ENCODE measurements at regions not wholly inside any gene's neighbourhood (a gene's known extent, or its start where the extent isn't known, plus 50 kb on each side); places are given as distances from the start of the nearest gene placed in this dataset.
"Not testable (repeated sequence)": the region's sequence is repeated elsewhere in the genome, so short reads cannot be mapped to it uniquely, and the experiment has no call there.

GRCh38 chr5:114704225-114704893, 342.5 kb downstream of the KCNN2 start:
- H3K4me3 Mint-ChIP-seq; intact Hi-C loops (cut with micrococcal nuclease); H3K27me3 Mint-ChIP-seq; H3K27ac Mint-ChIP-seq; H3K4me1 Mint-ChIP-seq (ENCODE audit: low read depth); H3K36me3 Mint-ChIP-seq (ENCODE audit: low read depth): not testable (repeated sequence)
- H3K9me3 Mint-ChIP-seq: peaks cover 25% of the 10 kb centered on the region

DNA sequence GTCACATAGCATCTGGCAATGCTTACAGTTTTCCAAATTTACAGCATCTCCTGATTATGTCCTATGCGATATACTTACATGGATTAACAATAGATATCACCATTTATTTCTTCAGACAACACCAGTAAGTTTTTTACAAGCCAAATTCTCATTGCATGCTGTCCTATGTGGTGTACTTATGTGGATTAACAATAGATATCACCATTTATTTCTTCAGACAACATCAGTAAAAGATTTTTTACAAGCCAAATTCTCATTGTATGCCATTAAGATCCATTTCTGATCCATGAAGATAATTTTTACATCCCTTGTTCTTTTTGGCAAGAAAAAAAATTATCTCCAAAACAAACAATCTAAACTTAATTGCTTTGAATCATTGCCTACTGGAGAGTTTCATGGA, 340.9 kb downstream of the KCNN2 start:
- Mint-ChIP-seq H3K36me3 (ENCODE audit: low read depth) (no peaks in the 10 kb centered on the region), H3K27me3 (no peaks in the 10 kb centered on the region), H3K9me3 (peaks cover 34% of the 10 kb centered on the region), H3K4me1 (ENCODE audit: low read depth) (no peaks in the 10 kb centered on the region), H3K27ac (no peak overlapping the region), H3K4me3 (no peak overlapping the region)
- intact Hi-C loops (cut with micrococcal nuclease): no loop called here

- no peaks in the 10 kb centered on the region for H3K27me3 Mint-ChIP-seq
- no peaks in the 10 kb centered on the region for H3K4me1 Mint-ChIP-seq (ENCODE audit: low read depth)
- H3K27ac Mint-ChIP-seq: no peak overlapping the region
- H3K4me3 Mint-ChIP-seq: no peak overlapping the region
- no peaks in the 10 kb centered on the region for H3K36me3 Mint-ChIP-seq (ENCODE audit: low read depth)
- peaks cover 34% of the 10 kb centered on the region for H3K9me3 Mint-ChIP-seq
- intact Hi-C loops (cut with micrococcal nuclease): no loop called here
Measured at GRCh38 chr5:114702136-114702535, 340.3 kb downstream of the KCNN2 start.

DNA sequence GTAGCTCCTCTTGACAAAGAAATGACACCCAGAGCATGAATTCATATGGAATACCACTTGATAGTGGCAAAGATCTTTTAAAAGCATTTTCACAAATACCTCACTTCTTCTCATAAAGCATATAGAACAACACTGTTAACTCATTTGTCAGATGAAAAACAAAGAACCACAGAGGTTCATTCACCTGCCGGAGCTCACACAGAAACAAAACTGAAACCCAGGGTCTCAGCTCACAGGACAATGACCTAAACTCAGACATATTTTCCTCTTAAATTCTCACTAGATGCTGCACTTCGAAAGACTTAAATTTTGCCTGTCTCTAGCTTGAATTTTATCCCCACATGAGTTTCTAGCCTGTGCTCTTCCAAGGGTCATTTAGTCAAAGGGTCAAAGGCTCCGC, 339.0 kb downstream of the KCNN2 start:
- Mint-ChIP-seq H3K9me3 (peaks cover 44% of the 10 kb centered on the region), H3K27ac (no peak overlapping the region), H3K4me1 (ENCODE audit: low read depth) (no peaks in the 10 kb centered on the region), H3K27me3 (no peaks in the 10 kb centered on the region), H3K36me3 (ENCODE audit: low read depth) (no peaks in the 10 kb centered on the region), H3K4me3 (no peak overlapping the region)
- intact Hi-C loops (cut with micrococcal nuclease): no loop called here

DNA sequence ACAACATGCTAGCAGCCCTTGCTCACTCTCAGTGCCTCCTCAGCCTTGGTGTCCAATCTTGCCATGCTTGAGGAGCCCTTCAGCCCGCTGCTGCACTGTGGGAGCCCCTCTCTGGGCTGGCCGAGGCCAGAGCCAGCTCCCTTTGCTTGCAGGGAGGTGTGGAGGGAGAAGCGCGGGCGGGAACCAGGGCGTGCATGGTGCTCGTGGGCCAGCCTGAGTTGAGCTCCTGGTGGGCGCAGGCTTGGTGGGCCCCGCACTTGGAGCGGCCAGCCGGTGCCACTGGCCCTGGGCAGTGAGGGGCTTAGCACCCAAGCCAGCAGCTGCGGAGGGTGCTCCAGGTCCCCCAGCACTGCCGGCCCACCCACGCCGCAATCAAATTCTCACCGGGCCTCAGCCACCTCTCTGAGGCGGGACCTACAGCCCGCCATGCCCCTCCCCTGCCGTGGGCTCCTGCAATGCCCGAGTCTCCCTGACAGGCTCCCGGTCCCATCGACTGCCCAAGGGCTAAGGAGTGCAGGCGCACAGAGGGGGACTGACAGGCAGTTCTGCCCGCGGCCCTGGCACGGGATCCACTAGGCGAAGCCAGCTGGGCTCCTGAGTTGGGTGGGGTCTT, 333.5 kb downstream of the KCNN2 start:
- Mint-ChIP-seq H3K27me3 (no peaks in the 10 kb centered on the region), H3K9me3 (peaks cover 41% of the 10 kb centered on the region), H3K4me3 (no peak overlapping the region), H3K4me1 (ENCODE audit: low read depth) (no peaks in the 10 kb centered on the region), H3K36me3 (ENCODE audit: low read depth) (no peaks in the 10 kb centered on the region), H3K27ac (no peak overlapping the region)
- intact Hi-C loops (cut with micrococcal nuclease): no loop called here

- intact Hi-C loops (cut with micrococcal nuclease): no loop called here
- no peak overlapping the region for H3K27ac Mint-ChIP-seq
Measured at GRCh38 chr5:114686356-114686755, 324.5 kb downstream of the KCNN2 start.

DNA sequence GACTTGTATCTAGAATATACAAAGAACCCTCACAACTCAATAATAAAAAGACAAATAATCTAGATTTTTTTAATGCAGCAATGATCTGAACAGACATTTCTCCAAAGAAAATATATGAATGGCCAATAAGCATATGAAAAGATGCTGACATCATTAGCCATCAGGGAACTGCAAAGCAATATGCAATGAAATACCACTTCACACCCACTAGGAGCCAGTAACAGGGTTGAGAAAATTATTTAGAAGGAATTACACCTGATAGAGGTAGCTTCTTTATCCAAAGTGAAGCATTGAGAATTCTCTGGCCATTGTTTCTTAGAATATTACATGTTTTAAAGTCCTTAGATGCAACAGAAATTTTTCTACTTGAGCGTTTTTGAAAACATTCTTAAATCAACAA, 316.9 kb downstream of the KCNN2 start:
- H3K27me3 Mint-ChIP-seq: no peaks in the 10 kb centered on the region
- no peaks in the 10 kb centered on the region for H3K4me1 Mint-ChIP-seq (ENCODE audit: low read depth)
- H3K27ac Mint-ChIP-seq: no peak overlapping the region
- intact Hi-C loops (cut with micrococcal nuclease): no loop called here
- no peak overlapping the region for H3K4me3 Mint-ChIP-seq
- H3K36me3 Mint-ChIP-seq (ENCODE audit: low read depth): no peaks in the 10 kb centered on the region
- H3K9me3 Mint-ChIP-seq: peaks cover 12% of the 10 kb centered on the region

More at GRCh38 chr5:114686356-114686755, 324.5 kb downstream of the KCNN2 start:
- Mint-ChIP-seq H3K4me3 (no peak overlapping the region), H3K4me1 (ENCODE audit: low read depth) (no peaks in the 10 kb centered on the region), H3K27me3 (no peaks in the 10 kb centered on the region), H3K36me3 (ENCODE audit: low read depth) (no peaks in the 10 kb centered on the region), H3K9me3 (peaks cover 23% of the 10 kb centered on the region)

GRCh38 chr5:114665551-114665950, 303.7 kb downstream of the KCNN2 start:
- H3K36me3 Mint-ChIP-seq (ENCODE audit: low read depth): no peaks in the 10 kb centered on the region
- H3K27ac Mint-ChIP-seq: no peak overlapping the region
- H3K4me3 Mint-ChIP-seq: no peak overlapping the region
- H3K4me1 Mint-ChIP-seq (ENCODE audit: low read depth): no peaks in the 10 kb centered on the region
- H3K27me3 Mint-ChIP-seq: no peaks in the 10 kb centered on the region
- peaks cover 45% of the 10 kb centered on the region for H3K9me3 Mint-ChIP-seq
- intact Hi-C loops (cut with micrococcal nuclease): no loop called here

GRCh38 chr5:114660791-114661190, 298.9 kb downstream of the KCNN2 start:
- H3K27ac Mint-ChIP-seq: no peak overlapping the region
- intact Hi-C loops (cut with micrococcal nuclease): no loop called here
- no peaks in the 10 kb centered on the region for H3K4me1 Mint-ChIP-seq (ENCODE audit: low read depth)
- no peaks in the 10 kb centered on the region for H3K36me3 Mint-ChIP-seq (ENCODE audit: low read depth)
- H3K27me3 Mint-ChIP-seq: no peaks in the 10 kb centered on the region
- H3K9me3 Mint-ChIP-seq: peaks cover 47% of the 10 kb centered on the region
- no peak overlapping the region for H3K4me3 Mint-ChIP-seq

GRCh38 chr5:114658194-114658593, 296.3 kb downstream of the KCNN2 start:
- Mint-ChIP-seq H3K27me3 (no peaks in the 10 kb centered on the region), H3K27ac (no peak overlapping the region), H3K4me3 (no peak overlapping the region), H3K4me1 (ENCODE audit: low read depth) (no peaks in the 10 kb centered on the region), H3K36me3 (ENCODE audit: low read depth) (no peaks in the 10 kb centered on the region), H3K9me3 (peaks cover 34% of the 10 kb centered on the region)
- intact Hi-C loops (cut with micrococcal nuclease): no loop called here

- Mint-ChIP-seq H3K36me3 (ENCODE audit: low read depth) (no peaks in the 10 kb centered on the region), H3K4me3 (no peak overlapping the region), H3K4me1 (ENCODE audit: low read depth) (no peaks in the 10 kb centered on the region), H3K27me3 (no peaks in the 10 kb centered on the region), H3K27ac (no peak overlapping the region), H3K9me3 (peaks cover 31% of the 10 kb centered on the region)
- intact Hi-C loops (cut with micrococcal nuclease): no loop called here
Measured at GRCh38 chr5:114657342-114658130, 295.7 kb downstream of the KCNN2 start.

- H3K36me3 Mint-ChIP-seq (ENCODE audit: low read depth): no peaks in the 10 kb centered on the region
- H3K9me3 Mint-ChIP-seq: peaks cover 27% of the 10 kb centered on the region
- no peak overlapping the region for H3K27ac Mint-ChIP-seq
- intact Hi-C loops (cut with micrococcal nuclease): no loop called here
- H3K4me3 Mint-ChIP-seq: no peak overlapping the region
- H3K4me1 Mint-ChIP-seq (ENCODE audit: low read depth): no peaks in the 10 kb centered on the region
- H3K27me3 Mint-ChIP-seq: no peaks in the 10 kb centered on the region
Measured at GRCh38 chr5:114649878-114650277, 288.0 kb downstream of the KCNN2 start.

- Mint-ChIP-seq H3K4me3 (no peak overlapping the region), H3K4me1 (ENCODE audit: low read depth) (no peaks in the 10 kb centered on the region)
Measured at GRCh38 chr5:114648940-114649339, 287.1 kb downstream of the KCNN2 start.

DNA sequence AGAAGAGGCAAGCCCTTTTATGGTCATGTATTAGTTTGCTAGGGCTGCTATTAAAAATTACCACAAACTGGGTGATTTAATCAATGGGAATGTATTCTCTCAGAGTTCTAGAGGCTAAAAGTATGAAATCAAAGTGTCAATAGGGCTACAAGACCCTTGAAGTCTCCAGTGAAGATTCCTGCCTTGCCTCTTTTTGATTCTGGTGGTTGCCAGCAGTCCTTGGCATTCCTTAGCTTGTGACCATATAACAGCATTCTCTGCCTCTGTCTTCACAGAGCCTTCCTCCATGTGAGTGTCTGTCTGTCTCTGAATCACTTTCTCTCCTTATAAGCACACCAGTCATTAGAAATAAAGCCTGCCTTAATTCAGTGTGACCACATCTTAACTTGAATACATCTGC, 282.7 kb downstream of the KCNN2 start:
- intact Hi-C loops (cut with micrococcal nuclease): no loop called here
- Mint-ChIP-seq H3K36me3 (ENCODE audit: low read depth) (no peaks in the 10 kb centered on the region), H3K9me3 (peaks cover 51% of the 10 kb centered on the region), H3K27me3 (no peaks in the 10 kb centered on the region), H3K4me1 (ENCODE audit: low read depth) (no peaks in the 10 kb centered on the region), H3K27ac (no peak overlapping the region), H3K4me3 (no peak overlapping the region)

More at GRCh38 chr5:114648940-114649339, 287.1 kb downstream of the KCNN2 start:
- no peaks in the 10 kb centered on the region for H3K36me3 Mint-ChIP-seq (ENCODE audit: low read depth)
- intact Hi-C loops (cut with micrococcal nuclease): no loop called here
- H3K27ac Mint-ChIP-seq: no peak overlapping the region
- H3K27me3 Mint-ChIP-seq: no peaks in the 10 kb centered on the region
- H3K9me3 Mint-ChIP-seq: peaks cover 37% of the 10 kb centered on the region
